Epithelial cell of prostate (primary cell): ENCODE measurements at regions not wholly inside any gene's neighbourhood (a gene's known extent, or its start where the extent isn't known, plus 50 kb on each side); places are given as distances from the start of the nearest gene placed in this dataset.
A peak's percentile ranks its signal among the peaks of the same experiment; 100 is the strongest.

Experiments used
- DNase-seq: peaks from one replicate; pipeline ENCODE4 v3.0.0-alpha.2; 2011; ENCODE audit warnings: low read depth, low spot score
- H3K27ac ChIP-seq: fragments of 450-650 bp; 2 replicates; pipeline ENCODE4 v1.5.1; 2017; ENCODE audit warnings: mild to moderate bottlenecking

- no peak for DNase-seq
- no peak overlapping the region for H3K27ac ChIP-seq
Measured at GRCh38 chr15:93202405-93202804, 113.4 kb upstream of the RGMA start.

- no peak for DNase-seq
- H3K27ac ChIP-seq, result no peak overlapping the region
Measured at GRCh38 chr15:93201940-93202339, 112.9 kb upstream of the RGMA start.

- no peak for DNase-seq
- no peak overlapping the region for H3K27ac ChIP-seq
Measured at GRCh38 chr15:93200837-93201226, 111.8 kb upstream of the RGMA start.

GRCh38 chr15:93200081-93200836 lies 111.2 kb upstream of the RGMA start:
- H3K27ac ChIP-seq, result no peak overlapping the region
- no peak for DNase-seq

- DNase-seq, result no peak
- no peak overlapping the region for H3K27ac ChIP-seq
Measured at GRCh38 chr15:93196135-93196670, 107.2 kb upstream of the RGMA start.

- H3K27ac ChIP-seq, result no peak overlapping the region
- DNase-seq, result no peak
Measured at GRCh38 chr15:93195109-93195508, 106.1 kb upstream of the RGMA start.

- no peak overlapping the region for H3K27ac ChIP-seq
- DNase-seq, result no peak
Measured at GRCh38 chr15:93190238-93190637, 101.2 kb upstream of the RGMA start.

- no peak for DNase-seq
- no peak overlapping the region for H3K27ac ChIP-seq
Measured at GRCh38 chr15:93189561-93189960, 100.5 kb upstream of the RGMA start.

GRCh38 chr15:93188236-93188635 lies 99.2 kb upstream of the RGMA start:
- H3K27ac ChIP-seq, result no peak overlapping the region
- no peak for DNase-seq

GRCh38 chr15:93185796-93186195 lies 96.8 kb upstream of the RGMA start:
- H3K27ac ChIP-seq, result no peak overlapping the region
- DNase-seq, result no peak

GRCh38 chr15:93182703-93183205 lies 93.7 kb upstream of the RGMA start:
- H3K27ac ChIP-seq, result no peak overlapping the region
- no peak for DNase-seq

- no peak for DNase-seq
- H3K27ac ChIP-seq, result no peak overlapping the region
Measured at GRCh38 chr15:93180656-93181055, 91.6 kb upstream of the RGMA start.

- no peak for DNase-seq
- H3K27ac ChIP-seq, result no peak overlapping the region
Measured at GRCh38 chr15:93180128-93180527, 91.1 kb upstream of the RGMA start.

GRCh38 chr15:93179700-93180102 lies 90.7 kb upstream of the RGMA start:
- H3K27ac ChIP-seq, result no peak overlapping the region
- no peak for DNase-seq

- no peak overlapping the region for H3K27ac ChIP-seq
- DNase-seq, result no peak
Measured at GRCh38 chr15:93179072-93179471, 90.1 kb upstream of the RGMA start.

- H3K27ac ChIP-seq, result no peak overlapping the region
- DNase-seq, result no peak
Measured at GRCh38 chr15:93178371-93178770, 89.4 kb upstream of the RGMA start.

GRCh38 chr15:93176065-93176464 lies 87.1 kb upstream of the RGMA start:
- DNase-seq, result no peak
- H3K27ac ChIP-seq, result no peak overlapping the region

- DNase-seq, result no peak
Measured at GRCh38 chr15:93174836-93175235, 85.8 kb upstream of the RGMA start.

GRCh38 chr15:93173369-93173768 lies 84.4 kb upstream of the RGMA start:
- DNase-seq, result peak; percentile 77
- peak overlapping the region; percentile 61 for H3K27ac ChIP-seq

More at GRCh38 chr15:93174836-93175235, 85.8 kb upstream of the RGMA start:
- H3K27ac ChIP-seq, result no peak overlapping the region

- DNase-seq, result no peak
- H3K27ac ChIP-seq, result no peak overlapping the region
Measured at GRCh38 chr15:93171476-93171875, 82.5 kb upstream of the RGMA start.

GRCh38 chr15:93170329-93170728 lies 81.3 kb upstream of the RGMA start:
- H3K27ac ChIP-seq, result no peak overlapping the region
- no peak for DNase-seq

- DNase-seq, result no peak
- no peak overlapping the region for H3K27ac ChIP-seq
Measured at GRCh38 chr15:93168910-93169309, 79.9 kb upstream of the RGMA start.
